Astrocyte (in vitro differentiated cells and primary cell): ENCODE measurements at regions not wholly inside any gene's neighbourhood (a gene's known extent, or its start where the extent isn't known, plus 50 kb on each side); places are given as distances from the start of the nearest gene placed in this dataset.

Source experiments
- DNase-seq: peaks from one replicate; pipeline ENCODE4 v3.0.0-alpha.2; 2010; ENCODE audit warnings: low read depth
- FAIRE-seq: peaks from 2 replicates; lab custom pipeline; 2011; peaks lifted over from hg19 to GRCh38; lab: Jason Lieb, UNC
- H2AFZ ChIP-seq: 2 replicates; pipeline ENCODE4 v1.6.0; 2012; ENCODE audit warnings: low read depth, low read length, inconsistent platforms
- H3K27ac ChIP-seq: 2 replicates; pipeline ENCODE4 v1.5.1; 2011; ENCODE audit warnings: low read depth, low read length, inconsistent platforms
- H3K27me3 ChIP-seq: 2 replicates; pipeline ENCODE4 v1.6.0; 2011; ENCODE audit warnings: low read length, inconsistent platforms; ENCODE audit not compliant: insufficient read depth
- H3K36me3 ChIP-seq: 2 replicates; pipeline ENCODE4 v1.5.1; 2011; ENCODE audit warnings: low read length, inconsistent platforms; ENCODE audit not compliant: insufficient read depth
- H3K4me1 ChIP-seq: 2 replicates; pipeline ENCODE4 v1.5.1; 2011; ENCODE audit warnings: low read length, inconsistent platforms; ENCODE audit not compliant: insufficient read depth
- H3K4me2 ChIP-seq: 2 replicates; pipeline ENCODE4 v1.6.0; 2012; ENCODE audit warnings: low read length, inconsistent platforms
- H3K4me3 ChIP-seq: 2 replicates; pipeline ENCODE4 v1.5.1; 2011; ENCODE audit warnings: low read depth, mild to moderate bottlenecking, low read length, inconsistent platforms; ENCODE audit not compliant: insufficient read depth
- H3K79me2 ChIP-seq: 2 replicates; pipeline ENCODE4 v1.6.0; 2012; ENCODE audit warnings: mild to moderate bottlenecking, low read length, inconsistent platforms; ENCODE audit not compliant: insufficient read depth
- H3K9ac ChIP-seq: 2 replicates; pipeline ENCODE4 v1.6.0; 2012; ENCODE audit warnings: mild to moderate bottlenecking, low read length, inconsistent platforms
- H3K9me3 ChIP-seq: 2 replicates; pipeline ENCODE4 v1.5.1; 2012; ENCODE audit warnings: low read depth, mild to moderate bottlenecking, low read length, inconsistent platforms; ENCODE audit not compliant: insufficient read depth
- H4K20me1 ChIP-seq: 2 replicates; pipeline ENCODE4 v1.6.0; 2012; ENCODE audit warnings: low read length, inconsistent platforms; ENCODE audit not compliant: insufficient read depth
- H3K27ac Mint-ChIP-seq: one replicate; pipeline ENCODE4 v1.8.0; 2021; ENCODE audit warnings: mild to moderate bottlenecking, mixed read lengths; ENCODE audit not compliant: unreplicated experiment
- H3K27me3 Mint-ChIP-seq: one replicate; pipeline ENCODE4 v1.8.0; 2021; ENCODE audit warnings: low read depth, mixed read lengths; ENCODE audit not compliant: unreplicated experiment
- H3K36me3 Mint-ChIP-seq: one replicate; pipeline ENCODE4 v1.8.0; 2021; ENCODE audit warnings: low read depth, mixed read lengths; ENCODE audit not compliant: unreplicated experiment
- H3K4me1 Mint-ChIP-seq: one replicate; pipeline ENCODE4 v1.8.0; 2021; ENCODE audit warnings: low read depth, mixed read lengths; ENCODE audit not compliant: unreplicated experiment
- H3K4me3 Mint-ChIP-seq: one replicate; pipeline ENCODE4 v1.8.0; 2021; ENCODE audit warnings: mild to moderate bottlenecking, moderate library complexity, mixed read lengths; ENCODE audit not compliant: unreplicated experiment
- H3K9me3 Mint-ChIP-seq: one replicate; pipeline ENCODE4 v1.8.0; 2021; ENCODE audit warnings: mild to moderate bottlenecking, mixed read lengths; ENCODE audit not compliant: unreplicated experiment
- EZH2 ChIP-seq: IDR thresholded peaks from 2 replicates; pipeline ENCODE4 v1.6.1; 2012; ENCODE audit warnings: mild to moderate bottlenecking, low read length, inconsistent platforms; ENCODE audit not compliant: insufficient read depth
- TF ChIP-seq, protein P1 (sequence below): IDR thresholded peaks from 2 replicates; pipeline ENCODE4 v1.5.1; 2011; ENCODE audit warnings: low read depth, mild to moderate bottlenecking, inconsistent platforms, low read length, moderate library complexity; ENCODE audit not compliant: insufficient read depth

GRCh38 chr4:54908763-54909162, 216.6 kb downstream of the KDR start:
- TF ChIP-seq EZH2 = no peak
- TF ChIP-seq, protein P1, sequence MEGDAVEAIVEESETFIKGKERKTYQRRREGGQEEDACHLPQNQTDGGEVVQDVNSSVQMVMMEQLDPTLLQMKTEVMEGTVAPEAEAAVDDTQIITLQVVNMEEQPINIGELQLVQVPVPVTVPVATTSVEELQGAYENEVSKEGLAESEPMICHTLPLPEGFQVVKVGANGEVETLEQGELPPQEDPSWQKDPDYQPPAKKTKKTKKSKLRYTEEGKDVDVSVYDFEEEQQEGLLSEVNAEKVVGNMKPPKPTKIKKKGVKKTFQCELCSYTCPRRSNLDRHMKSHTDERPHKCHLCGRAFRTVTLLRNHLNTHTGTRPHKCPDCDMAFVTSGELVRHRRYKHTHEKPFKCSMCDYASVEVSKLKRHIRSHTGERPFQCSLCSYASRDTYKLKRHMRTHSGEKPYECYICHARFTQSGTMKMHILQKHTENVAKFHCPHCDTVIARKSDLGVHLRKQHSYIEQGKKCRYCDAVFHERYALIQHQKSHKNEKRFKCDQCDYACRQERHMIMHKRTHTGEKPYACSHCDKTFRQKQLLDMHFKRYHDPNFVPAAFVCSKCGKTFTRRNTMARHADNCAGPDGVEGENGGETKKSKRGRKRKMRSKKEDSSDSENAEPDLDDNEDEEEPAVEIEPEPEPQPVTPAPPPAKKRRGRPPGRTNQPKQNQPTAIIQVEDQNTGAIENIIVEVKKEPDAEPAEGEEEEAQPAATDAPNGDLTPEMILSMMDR = no peak
- Histone ChIP-seq H3K36me3 (no peaks in the 10 kb centered on the region), H3K4me2 (no peak overlapping the region), H3K4me3 (no peak overlapping the region), H3K79me2 (no peaks in the 10 kb centered on the region), H3K27ac (no peak overlapping the region), H4K20me1 (no peaks in the 10 kb centered on the region), H3K9me3 (no peaks in the 10 kb centered on the region), H3K4me1 (no peaks in the 10 kb centered on the region), H3K27me3 (no peaks in the 10 kb centered on the region), H3K9ac (no peak overlapping the region), H2AFZ (no peak overlapping the region)
- DNase-seq (no peak), FAIRE-seq (no peak)
- Mint-ChIP-seq H3K9me3 (peaks cover 4% of the 10 kb centered on the region), H3K27ac (peak overlapping the region; percentile 29), H3K36me3 (no peaks in the 10 kb centered on the region), H3K4me3 (no peak overlapping the region), H3K4me1 (peaks cover 18% of the 10 kb centered on the region), H3K27me3 (no peaks in the 10 kb centered on the region)

DNA sequence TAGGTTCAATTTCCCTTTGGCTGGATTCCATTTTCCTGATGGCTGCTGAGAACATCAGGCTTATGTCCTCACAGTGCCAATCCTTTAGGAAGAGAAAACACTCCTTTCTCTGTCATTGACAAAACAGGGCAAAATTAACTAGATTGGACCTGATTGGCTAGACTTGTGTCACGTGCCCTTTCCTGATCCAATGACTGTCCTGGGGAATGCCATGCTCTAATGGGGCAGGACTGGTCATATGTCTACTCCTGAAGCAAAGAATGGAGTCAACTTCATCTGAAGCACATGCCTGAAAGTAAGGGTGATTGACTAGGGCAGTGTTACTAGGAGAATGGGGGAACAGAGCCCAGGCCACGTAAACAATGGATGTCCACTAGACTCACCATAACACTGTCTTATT, 220.4 kb downstream of the KDR start:
- Histone ChIP-seq H3K79me2 (no peaks in the 10 kb centered on the region), H2AFZ (no peak overlapping the region), H3K4me1 (no peaks in the 10 kb centered on the region), H3K27me3 (no peaks in the 10 kb centered on the region), H3K36me3 (no peaks in the 10 kb centered on the region), H3K9me3 (no peaks in the 10 kb centered on the region), H3K27ac (no peak overlapping the region), H3K4me2 (no peak overlapping the region), H3K9ac (no peak overlapping the region), H4K20me1 (no peaks in the 10 kb centered on the region), H3K4me3 (no peak overlapping the region)
- no peak for DNase-seq
- no peaks in the 10 kb centered on the region for H3K36me3 Mint-ChIP-seq
- H3K27me3 Mint-ChIP-seq = no peaks in the 10 kb centered on the region
- H3K4me1 Mint-ChIP-seq = peaks cover 23% of the 10 kb centered on the region
- no peak overlapping the region for H3K27ac Mint-ChIP-seq
- peaks cover 6% of the 10 kb centered on the region for H3K9me3 Mint-ChIP-seq
- TF ChIP-seq, protein P1 = no peak
- no peak for TF ChIP-seq EZH2
- no peak for FAIRE-seq
- H3K4me3 Mint-ChIP-seq = no peak overlapping the region

GRCh38 chr4:54902976-54903375, 222.4 kb downstream of the KDR start:
- no peaks in the 10 kb centered on the region for H3K36me3 Mint-ChIP-seq
- H3K27ac Mint-ChIP-seq = no peak overlapping the region
- peaks cover 27% of the 10 kb centered on the region for H3K4me1 Mint-ChIP-seq
- DNase-seq = no peak
- Histone ChIP-seq H3K4me3 (no peak overlapping the region), H3K4me1 (peaks cover 7% of the 10 kb centered on the region), H4K20me1 (no peaks in the 10 kb centered on the region), H3K9me3 (no peaks in the 10 kb centered on the region), H3K27me3 (no peaks in the 10 kb centered on the region), H3K27ac (no peak overlapping the region), H3K79me2 (no peaks in the 10 kb centered on the region), H3K36me3 (no peaks in the 10 kb centered on the region), H2AFZ (no peak overlapping the region), H3K4me2 (no peak overlapping the region), H3K9ac (no peak overlapping the region)
- H3K27me3 Mint-ChIP-seq = no peaks in the 10 kb centered on the region
- no peak for TF ChIP-seq EZH2
- TF ChIP-seq, protein P1 = no peak
- H3K9me3 Mint-ChIP-seq = peaks cover 6% of the 10 kb centered on the region
- H3K4me3 Mint-ChIP-seq = no peak overlapping the region
- peak; percentile 47 for FAIRE-seq
